Activated CD8-positive, alpha-beta memory T cell treated with anti-CD3 and anti-CD28 coated beads, Interleukin-2, amount 50 U/mL, for 4 hours (primary cell): ENCODE measurements at regions not wholly inside any gene's neighbourhood (a gene's known extent, or its start where the extent isn't known, plus 50 kb on each side); places are given as distances from the start of the nearest gene placed in this dataset.

Source experiments
- DNase-seq: peaks from one replicate; pipeline ENCODE4 v3.0.0-alpha.2; 2020

DNA sequence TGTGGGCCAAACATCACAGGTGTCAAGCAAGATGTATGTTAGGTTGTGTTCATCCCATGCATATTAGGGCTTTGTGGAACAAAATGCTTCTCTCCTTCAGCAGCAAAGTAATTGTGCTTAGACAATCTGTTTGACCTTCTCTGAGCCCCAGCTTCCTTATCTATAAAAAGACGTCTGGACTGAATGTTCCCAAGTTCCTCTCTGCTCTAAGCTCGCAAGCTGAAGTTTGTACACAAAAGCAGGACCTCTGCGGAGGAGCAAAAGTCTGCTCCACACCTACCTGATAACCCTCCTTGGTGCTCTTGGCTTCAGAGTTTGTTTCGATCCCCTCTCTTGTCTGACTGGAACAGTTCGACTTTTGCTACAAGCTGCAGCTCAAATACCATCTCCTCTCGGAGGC, 95.7 kb upstream of the UBL3 start:
- DNase-seq, result no peak

DNA sequence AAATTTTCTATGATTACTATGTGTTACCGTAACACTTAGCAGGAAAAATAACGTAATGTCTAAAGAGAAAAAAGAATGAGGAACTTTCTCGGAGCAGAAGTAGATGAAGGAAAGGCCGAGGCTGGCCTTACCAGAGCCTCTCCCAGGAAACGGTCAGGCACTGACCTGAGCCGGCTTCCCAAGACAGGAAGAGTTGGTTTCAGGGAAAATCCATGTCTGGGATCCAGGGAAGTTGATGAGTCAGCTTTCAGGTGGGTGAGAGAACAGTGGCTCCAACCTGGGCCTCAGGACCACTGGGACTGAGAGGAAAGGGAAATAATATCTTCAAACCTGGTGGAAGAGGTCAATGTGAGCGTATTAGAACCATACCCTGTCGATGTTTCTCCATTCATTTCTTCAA, 93.3 kb upstream of the UBL3 start:
- no peak for DNase-seq

DNA sequence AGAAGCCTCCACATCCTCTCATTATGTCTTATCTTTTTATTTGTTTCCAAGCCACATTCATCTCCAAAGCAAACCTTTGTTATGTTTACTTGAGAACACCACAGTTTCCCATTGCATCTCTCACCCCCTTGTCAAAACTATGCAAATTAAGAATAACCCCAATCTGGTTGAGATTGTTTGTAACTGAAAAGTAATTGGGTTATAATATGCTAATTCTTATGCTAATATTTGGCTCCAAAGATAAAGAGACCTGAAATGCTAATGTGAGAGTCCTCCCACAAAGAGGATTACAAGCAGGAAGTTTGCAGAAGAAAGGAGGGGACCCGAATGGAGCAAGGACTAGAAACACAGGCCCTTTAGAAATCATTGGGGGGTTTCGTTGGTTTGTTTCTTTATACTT, 92.9 kb upstream of the UBL3 start:
- no peak for DNase-seq

DNA sequence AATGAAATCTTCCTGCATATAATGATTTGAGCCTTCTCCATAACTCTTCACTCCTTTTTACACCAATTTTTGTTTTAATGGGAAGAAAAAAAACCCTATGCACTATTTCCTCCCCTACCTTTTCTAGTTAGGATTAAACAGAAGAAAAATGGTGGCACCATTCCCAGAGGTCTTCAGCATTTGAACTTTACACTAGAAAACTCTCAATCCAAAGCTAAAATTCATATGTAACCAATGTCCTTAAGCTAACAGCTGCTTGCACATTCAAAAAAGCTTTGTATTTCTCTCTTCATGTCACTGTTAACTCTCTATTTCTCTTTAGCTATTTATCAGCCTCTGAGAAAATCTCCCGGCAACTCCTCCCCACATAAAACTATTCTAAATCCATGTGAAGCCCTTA, 90.3 kb upstream of the UBL3 start:
- no peak for DNase-seq

DNA sequence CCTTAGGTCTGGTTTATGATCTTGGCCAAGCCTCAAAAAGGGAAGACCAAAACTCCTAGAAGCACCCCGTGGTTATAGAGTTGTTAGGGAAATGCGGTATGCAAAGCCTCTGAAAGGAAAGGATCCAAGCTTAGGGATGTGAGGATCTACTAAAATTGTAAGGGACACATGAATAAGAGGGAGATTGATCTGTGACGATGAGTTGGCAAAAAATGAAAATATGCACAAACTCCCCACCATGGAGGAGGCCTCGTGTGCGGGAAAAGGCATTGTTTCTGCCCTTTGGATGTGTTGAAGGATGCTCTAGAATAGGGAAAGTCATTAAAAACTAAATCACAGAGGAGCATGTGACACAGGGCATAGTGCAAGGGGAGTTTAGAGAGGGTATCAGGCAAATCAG, 88.7 kb upstream of the UBL3 start:
- DNase-seq, result no peak

DNA sequence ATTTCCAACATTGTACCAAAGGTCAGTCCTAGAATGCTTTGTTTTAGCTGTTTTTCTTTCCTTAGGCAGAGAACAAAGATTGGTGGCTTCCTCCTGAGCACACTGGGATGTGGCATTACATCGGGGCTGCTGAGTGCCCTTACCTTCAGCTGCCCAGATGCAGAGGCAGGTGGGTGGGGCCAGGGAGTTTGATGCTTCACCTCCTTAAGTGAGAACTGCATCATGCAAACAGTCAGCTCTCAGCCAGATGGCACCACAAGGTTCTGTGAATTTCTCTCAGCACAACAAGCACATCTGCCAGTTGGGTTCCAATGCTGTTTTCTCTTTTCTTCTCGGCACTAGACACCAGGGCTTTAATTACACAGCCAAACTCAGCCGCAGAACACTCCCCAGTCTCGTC, 87.4 kb upstream of the UBL3 start:
- DNase-seq, result peak; percentile 29

DNA sequence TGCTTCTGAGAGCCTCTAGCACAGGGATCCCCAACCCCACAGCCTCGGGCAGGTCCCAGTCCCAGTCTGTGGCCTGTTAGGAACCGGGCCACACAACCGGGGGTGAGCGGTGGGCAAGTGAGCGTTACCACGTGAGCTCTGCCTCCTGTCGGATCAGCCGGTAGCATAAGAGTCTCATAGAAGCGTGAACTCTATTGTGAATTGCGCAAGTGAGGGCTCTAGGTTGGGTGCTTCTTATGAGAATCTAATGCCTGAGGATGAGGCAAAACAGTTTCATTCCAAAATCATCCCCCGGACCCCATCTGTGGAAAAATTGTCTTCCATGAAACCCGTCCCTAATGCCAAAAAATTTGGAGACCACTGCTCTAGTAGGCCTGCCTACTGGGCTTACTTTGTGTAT, 87.0 kb upstream of the UBL3 start:
- DNase-seq, result no peak

DNA sequence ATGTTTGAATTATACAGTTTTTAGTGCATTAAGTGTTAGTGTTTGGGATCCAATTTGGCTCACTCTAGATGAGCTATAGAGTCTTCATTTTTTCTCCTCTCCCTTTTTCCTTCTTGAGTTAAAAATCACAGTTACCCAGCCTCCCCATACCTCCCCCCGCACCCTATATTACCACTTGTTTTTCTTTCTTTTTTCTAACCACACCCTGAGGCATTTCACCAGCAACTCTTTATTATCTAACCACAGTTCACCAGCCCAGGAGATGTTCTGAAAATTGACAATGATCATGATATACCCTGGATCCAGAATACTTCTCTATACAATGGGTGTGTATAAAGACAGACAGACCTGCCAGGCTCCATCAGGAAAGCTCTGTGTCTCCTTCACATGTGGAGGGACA, 86.5 kb upstream of the UBL3 start:
- no peak for DNase-seq

DNA sequence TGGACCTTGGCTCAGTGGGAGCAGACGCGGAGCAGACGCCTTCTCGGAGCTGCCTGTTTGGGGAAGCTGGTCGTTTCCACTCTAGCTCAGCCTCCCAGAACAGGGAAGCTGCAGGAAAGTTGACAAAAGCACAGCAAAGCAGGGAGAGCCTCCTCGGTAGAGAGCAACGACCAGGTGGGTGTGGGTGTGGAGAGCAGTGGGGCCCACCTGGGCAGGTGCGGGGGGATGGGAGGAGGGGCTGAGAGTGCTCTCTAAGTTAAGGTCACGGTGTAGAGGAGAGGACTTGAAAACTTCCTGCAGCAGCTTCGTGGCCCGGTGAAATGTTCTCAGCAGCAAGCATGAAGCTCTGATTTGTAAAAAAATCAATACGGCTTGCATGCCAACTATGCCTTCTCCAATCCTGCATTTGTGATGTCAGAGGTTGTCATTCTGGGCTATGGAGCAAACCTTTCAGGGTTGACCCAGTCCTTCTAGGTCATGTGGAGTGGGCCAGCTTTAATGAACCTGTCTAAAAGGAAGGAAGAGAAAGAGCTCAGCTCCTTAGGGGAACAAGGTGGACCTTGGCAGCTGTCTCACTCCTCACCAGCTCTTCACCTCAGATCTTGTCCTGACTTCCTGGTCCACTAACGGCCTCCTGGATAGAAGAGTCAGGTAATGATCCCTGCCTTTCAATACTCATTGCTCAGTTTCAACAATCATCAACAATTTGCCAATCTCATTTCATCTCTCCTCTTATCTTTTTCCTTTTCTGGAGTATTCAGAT, 85.8 kb upstream of the UBL3 start:
- DNase-seq, result no peak

DNA sequence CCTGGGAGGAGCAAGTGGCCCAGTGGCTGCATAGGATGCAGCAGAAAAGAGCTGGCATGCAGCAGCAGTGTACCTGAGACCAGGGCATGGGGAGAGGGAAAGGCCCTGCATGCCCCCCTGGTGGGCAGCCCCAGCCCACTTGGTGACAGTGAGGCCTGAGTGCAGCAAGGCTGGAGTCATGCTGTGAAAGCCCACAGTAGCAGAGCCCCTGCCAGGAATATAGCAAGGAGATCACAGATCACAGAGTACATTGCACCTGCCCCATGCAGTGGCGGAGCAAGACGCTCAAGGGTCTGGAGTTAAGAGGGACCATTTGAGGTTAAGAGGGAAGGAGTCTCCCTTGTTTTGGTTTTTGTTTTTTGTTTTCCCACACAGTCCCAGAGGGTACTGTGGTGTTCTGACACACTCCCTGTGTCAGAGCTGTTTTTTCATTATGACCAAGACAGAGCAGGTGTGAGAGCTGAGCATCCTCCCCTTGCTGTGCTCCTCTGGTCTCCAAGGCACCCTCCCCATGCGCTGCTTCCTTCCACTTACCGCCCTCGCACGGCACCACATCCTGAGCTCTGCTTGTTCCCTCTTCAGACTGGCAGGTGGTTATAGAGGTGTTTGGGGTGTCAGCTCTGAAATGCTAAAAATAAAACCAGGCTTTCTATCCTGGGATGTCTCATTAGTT, 85.0 kb upstream of the UBL3 start:
- peak; percentile 55 for DNase-seq

DNA sequence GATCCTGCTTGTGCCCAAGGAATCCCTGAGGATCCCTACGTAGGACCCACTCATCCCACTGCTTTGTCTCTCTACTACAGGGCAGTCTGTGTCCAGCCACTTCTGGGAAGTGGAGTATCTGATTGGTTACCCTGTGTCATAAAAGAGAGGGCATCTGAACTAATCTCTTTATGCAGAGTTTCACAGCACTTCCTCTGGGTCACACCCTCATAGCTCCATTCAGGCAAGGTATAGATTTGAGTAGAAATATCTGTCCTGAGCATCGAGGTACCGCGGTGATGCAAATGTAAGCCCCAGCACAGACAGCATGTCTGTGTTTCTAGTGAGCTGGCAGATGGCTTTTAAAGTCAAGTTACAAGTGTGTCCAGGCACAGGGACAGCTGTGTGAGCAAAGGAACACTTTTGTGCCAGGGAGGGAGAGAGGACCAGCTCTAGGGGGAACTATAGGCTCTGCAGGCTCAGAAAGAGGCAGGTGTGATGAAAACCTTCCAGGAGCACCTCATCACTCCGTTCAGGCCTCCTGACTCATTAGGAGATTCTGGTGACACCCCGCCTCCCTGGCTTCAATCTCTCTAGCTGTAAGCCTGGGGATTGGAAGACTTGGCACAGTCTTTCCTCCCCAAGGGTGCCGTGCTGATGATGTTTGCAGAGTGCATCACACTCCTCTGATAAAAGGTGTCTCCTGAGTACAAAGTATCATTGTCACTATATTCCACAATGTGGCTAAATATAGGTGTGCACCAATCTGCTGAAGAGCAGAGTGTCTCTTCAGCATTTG, 84.3 kb upstream of the UBL3 start:
- DNase-seq, result no peak

DNA sequence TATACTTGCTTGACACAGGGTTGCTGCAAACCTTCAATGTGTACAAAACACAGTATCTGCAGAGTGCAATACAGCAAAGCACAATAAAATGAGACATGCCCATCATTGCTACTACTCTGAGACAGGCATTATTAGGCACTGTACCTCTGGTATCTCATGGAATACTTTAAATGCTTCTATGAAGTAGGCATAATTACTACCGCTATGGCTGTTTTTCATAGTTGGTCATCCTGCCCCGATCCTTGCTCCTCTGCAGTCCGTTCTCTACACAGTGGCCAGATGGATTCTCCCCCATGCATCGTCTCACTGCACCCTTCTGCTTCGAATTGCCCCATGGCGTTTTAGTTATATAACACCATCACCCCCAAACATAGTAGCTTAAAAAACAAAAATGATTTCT, 83.0 kb upstream of the UBL3 start:
- no peak for DNase-seq

DNA sequence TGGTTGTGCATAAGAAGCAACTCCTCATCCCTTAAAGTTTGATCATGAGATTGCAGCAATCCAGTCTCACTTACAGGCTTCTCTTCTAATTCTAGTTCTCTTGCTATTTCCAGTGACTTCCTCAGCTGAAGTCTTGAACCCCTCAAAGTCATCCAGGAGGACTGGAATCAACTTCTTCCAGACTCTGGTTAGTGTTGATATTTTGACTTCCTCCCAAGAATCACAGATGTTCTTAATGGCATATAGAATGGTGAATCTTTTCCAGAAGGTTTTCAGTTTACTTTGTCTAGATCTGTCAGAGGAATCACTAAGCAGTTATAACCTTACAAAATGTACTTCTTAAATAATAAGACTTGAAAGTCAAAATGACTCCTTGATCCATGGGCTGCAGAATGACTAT, 81.3 kb upstream of the UBL3 start:
- no peak for DNase-seq

DNA sequence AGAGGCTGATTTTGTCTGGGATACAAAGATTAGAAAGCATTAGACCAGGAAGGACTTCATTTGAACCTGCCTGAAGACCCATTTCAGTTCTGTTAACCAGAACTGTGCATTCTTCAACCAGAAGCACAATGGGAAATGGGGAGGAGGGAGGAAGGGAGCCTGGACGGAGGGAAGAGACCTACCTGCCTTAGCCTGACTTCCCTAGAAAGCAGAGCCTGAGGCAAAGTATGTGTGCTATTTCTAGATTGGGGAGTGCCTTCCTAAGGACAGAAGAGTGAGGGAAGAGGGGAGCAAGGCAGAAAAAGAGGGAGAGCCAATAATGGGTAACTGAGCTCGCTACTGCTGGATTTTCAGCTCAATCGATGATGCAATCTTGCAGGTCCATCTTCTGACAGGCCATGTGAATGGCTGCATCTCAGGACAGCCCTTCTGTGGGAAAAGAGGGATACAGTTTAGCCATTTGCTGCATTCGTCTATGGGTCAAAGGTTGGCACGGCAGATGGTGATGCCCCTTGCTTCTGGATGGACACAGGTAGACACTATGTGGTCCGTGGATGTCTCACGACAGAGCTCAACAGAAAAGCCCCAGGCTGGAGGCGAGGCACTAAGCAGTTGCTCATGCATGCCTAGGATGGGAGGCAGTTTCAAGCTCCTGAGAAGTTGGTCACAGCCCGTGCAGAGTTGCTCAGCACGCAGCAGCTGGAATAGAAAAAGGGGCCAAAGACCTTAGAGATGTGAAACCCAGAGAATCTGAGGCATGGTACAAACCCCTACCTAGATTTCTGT, 78.8 kb upstream of the UBL3 start:
- no peak for DNase-seq

DNA sequence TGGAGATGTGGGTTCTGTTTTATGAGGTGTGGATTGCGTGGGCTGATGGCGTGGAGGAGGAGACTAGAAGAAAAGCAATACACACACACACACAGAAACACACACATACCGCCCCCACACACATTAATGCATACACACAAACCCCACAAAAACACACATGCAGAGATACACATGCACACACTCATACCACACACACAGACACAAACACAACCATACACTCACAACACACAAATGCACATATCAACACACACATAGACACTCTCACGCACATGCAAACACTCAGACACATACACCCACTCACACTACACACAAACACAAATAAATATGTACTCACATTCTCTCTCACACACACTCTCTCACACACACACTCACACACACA, 75.7 kb upstream of the UBL3 start:
- DNase-seq, result no peak

DNA sequence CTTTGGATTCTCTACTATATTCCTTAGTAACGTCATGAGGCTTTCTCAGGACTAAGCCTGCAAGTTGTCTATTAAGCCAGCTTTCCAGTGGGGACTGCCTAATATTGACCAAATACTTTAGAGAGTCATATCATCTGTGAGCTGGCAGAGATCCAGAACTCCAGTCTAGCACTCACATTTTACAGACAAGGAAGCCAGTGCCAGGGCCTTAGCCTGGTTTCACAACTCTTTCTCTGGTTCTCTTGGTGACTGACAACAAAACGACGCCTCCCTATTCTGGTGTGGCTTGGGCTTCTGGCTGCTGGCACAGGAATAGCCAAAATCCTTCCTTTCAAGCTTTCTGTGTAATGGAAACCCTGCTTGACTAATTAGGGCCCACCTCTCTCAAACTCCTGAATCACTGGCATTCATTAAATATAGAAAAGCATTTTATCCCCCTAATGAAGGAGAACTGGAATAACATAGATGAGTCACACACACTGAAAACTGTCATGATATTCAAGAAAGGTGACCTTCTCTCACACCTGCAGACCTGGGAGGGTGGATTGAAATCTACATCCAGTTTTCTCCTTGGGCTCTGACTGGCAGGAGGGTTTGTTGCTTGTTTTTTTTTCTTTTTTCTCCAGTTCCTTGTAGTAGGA, 75.2 kb upstream of the UBL3 start:
- no peak for DNase-seq

DNA sequence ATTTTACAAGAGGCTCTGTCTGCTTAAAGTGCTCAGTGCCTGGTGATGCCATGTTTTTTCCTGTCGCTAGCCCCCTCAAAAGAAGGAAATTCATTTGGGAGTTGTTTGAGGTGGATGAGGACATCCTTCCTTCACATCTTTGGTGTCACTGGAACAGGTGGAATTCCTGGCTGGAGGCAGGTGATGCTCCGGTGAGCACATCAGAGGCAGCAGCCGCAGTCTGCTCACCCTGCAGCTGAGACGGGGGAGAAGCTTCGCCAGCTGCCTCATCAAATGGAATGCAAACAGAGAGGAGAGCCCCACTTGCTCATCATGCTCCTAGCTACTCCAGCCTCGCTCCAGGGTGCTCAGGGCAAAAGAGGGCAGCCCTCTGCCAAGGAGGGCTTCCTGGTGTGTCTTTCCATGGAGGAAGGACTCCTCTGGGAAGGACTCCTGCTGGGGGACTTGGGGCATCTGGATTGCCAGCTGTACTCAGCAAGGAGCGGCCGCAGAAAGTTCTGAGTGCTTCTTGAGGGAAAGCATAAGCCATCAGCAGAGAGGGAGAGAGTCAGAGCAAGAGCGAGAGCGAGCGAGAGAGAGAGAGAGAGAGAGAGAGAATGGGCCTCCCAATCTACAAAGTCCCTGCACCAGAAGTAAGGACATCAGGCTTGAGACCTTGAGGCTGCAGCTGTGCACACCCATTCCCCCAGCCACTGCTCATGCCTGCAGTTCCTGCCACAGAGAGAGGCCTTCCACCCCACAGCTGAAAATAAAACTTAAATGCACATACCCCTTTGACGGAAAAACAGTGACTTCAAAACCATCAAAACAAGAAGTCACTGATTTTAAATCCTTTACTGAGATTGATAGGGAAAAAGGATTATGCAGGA, 74.3 kb upstream of the UBL3 start:
- no peak for DNase-seq

DNA sequence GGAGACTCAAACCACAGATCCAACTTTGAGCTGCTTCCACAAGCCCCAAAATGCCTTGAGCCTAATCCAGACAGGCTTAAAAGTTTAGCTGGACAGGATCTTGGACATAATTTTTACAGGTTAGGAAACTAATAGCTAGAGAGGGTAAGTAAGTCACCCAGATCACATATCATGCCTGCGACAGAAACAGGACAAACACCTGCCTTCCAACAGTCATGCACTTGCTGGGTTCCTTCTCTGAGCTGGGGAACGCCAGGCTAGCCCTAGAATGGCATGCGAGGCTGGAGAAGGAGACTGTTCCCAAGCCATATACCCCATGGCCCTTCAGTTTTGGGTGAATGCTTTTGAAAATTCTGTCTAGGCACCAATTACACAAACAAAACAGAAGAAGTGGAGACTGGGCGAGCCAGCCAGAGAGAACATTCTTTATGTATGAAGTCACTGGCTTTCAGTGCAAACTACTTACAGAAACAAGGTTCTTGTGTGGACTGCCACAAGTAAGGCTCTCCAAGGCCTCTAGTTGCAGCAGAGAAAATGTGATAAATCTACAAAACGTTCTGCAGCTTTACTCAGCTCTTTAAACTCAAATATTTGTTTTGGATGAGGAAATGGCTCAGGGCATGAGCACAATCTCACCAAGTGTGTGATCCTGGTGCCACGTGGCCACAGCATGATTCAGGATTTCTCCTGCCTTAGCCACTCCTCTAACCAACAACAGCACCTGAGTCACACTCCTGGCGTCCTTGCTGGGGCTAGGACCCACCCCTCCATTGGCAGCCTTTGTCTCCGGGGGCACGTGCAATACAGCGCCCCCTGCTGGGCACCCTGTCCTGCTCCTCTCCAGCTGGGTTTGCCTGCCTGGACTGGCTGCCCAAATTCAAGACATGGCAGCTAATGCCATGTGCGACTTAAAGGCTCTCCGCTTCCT, 73.4 kb upstream of the UBL3 start:
- DNase-seq, result peak; percentile 70

DNA sequence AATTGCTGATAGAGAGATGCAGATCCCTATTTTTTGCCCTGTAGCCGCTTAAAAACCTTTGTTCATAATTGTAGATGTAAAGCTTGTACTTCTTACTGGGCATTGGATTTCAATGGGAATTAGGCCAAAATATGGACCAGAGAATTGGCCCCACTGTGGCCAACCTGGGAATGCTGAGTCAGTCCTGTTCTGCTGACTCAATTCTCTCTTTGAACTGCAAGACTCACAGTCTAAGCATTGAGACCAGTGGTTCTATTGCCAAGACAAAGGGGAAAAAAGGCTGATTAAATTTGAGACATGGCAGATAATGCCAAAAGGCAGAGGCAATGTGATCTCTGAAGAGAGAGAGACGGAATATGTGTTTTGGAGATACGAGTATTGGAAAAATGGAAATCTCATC, 72.5 kb upstream of the UBL3 start:
- no peak for DNase-seq

DNA sequence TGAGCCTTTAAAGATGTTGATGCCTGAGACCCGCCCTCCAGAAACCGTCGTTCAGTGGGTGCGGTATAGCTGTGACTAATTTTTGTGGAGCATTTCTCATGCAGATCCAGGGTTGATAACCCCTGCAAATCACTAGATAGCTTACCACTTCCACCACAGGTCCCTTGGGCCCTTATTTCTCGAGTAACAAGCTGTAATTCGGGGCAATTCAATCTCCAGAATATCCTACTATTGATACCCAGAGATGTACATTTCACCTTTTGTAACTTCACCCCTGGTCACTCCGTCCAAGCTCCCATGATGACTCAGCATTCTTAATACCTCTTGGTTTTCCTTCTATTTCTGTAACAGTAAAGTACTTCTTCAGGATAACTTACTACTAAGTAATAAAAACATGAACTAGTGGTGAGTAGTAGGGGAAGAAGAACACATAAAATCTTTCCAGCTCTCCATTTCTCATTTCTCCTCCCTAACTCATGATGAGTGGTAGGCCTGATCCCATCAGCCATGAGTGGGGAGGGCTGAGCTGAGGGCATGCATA, 71.9 kb upstream of the UBL3 start:
- no peak for DNase-seq
